ENCODE measurements at regions not wholly inside any gene's neighbourhood (a gene's known extent, or its start where the extent isn't known, plus 50 kb on each side); places are given as distances from the start of the nearest gene placed in this dataset.

GRCh38 chrX:42585842-42586621 is 191.9 kb downstream of the PPP1R2C start:
- Mint-ChIP-seq H3K4me3 (no peak overlapping the region), H3K4me1 (peaks cover 6% of the 10 kb centered on the region), H3K27me3 (no peaks in the 10 kb centered on the region), H3K27ac (no peak overlapping the region), H3K9me3 (peaks cover 5% of the 10 kb centered on the region), H3K36me3 (peaks cover 5% of the 10 kb centered on the region)
- no peak for DNase-seq

GRCh38 chrX:42577936-42578470 is 200.0 kb downstream of the PPP1R2C start:
- H3K27ac Mint-ChIP-seq, result no peak overlapping the region
- no peak overlapping the region for H3K4me3 Mint-ChIP-seq
- H3K9me3 Mint-ChIP-seq, result peaks cover 1% of the 10 kb centered on the region

GRCh38 chrX:42567268-42567667 is 210.7 kb downstream of the PPP1R2C start:
- no peaks in the 10 kb centered on the region for H3K36me3 Mint-ChIP-seq
- DNase-seq, result no peak
- no peak overlapping the region for H3K4me3 Mint-ChIP-seq

More at GRCh38 chrX:42577936-42578470, 200.0 kb downstream of the PPP1R2C start:
- Mint-ChIP-seq H3K27me3 (no peaks in the 10 kb centered on the region), H3K36me3 (peaks cover 1% of the 10 kb centered on the region), H3K4me1 (peaks cover 5% of the 10 kb centered on the region)
- no peak for DNase-seq

GRCh38 chrX:42565739-42566138 is 212.2 kb downstream of the PPP1R2C start:
- Mint-ChIP-seq H3K4me1 (no peaks in the 10 kb centered on the region), H3K27ac (no peak overlapping the region), H3K36me3 (no peaks in the 10 kb centered on the region), H3K4me3 (no peak overlapping the region), H3K27me3 (no peaks in the 10 kb centered on the region), H3K9me3 (no peaks in the 10 kb centered on the region)
- DNase-seq, result no peak

More at GRCh38 chrX:42567268-42567667, 210.7 kb downstream of the PPP1R2C start:
- H3K4me1 Mint-ChIP-seq, result no peaks in the 10 kb centered on the region
- peaks cover 2% of the 10 kb centered on the region for H3K9me3 Mint-ChIP-seq
- H3K27ac Mint-ChIP-seq, result no peak overlapping the region
- no peaks in the 10 kb centered on the region for H3K27me3 Mint-ChIP-seq

- Mint-ChIP-seq H3K9me3 (peaks cover 4% of the 10 kb centered on the region), H3K27me3 (no peaks in the 10 kb centered on the region), H3K36me3 (peaks cover 2% of the 10 kb centered on the region), H3K27ac (no peak overlapping the region), H3K4me1 (peaks cover 2% of the 10 kb centered on the region), H3K4me3 (no peak overlapping the region)
- no peak for DNase-seq
Observed at GRCh38 chrX:42546800-42547199, 231.2 kb downstream of the PPP1R2C start.

- peaks cover 2% of the 10 kb centered on the region for H3K36me3 Mint-ChIP-seq
- peaks cover 2% of the 10 kb centered on the region for H3K4me1 Mint-ChIP-seq
Observed at GRCh38 chrX:42544883-42545282, 233.1 kb downstream of the PPP1R2C start.

GRCh38 chrX:42541554-42541953 is 236.4 kb downstream of the PPP1R2C start:
- Mint-ChIP-seq H3K4me3 (no peak overlapping the region), H3K9me3 (peaks cover 3% of the 10 kb centered on the region), H3K36me3 (peaks cover 2% of the 10 kb centered on the region), H3K4me1 (peaks cover 5% of the 10 kb centered on the region), H3K27me3 (no peaks in the 10 kb centered on the region), H3K27ac (no peak overlapping the region)
- DNase-seq, result no peak

More at GRCh38 chrX:42544883-42545282, 233.1 kb downstream of the PPP1R2C start:
- Mint-ChIP-seq H3K27me3 (no peaks in the 10 kb centered on the region), H3K27ac (no peak overlapping the region), H3K4me3 (no peak overlapping the region), H3K9me3 (peaks cover 4% of the 10 kb centered on the region)
- DNase-seq, result no peak

- Mint-ChIP-seq H3K4me3 (no peak overlapping the region), H3K36me3 (peaks cover 2% of the 10 kb centered on the region), H3K27me3 (no peaks in the 10 kb centered on the region), H3K9me3 (peaks cover 3% of the 10 kb centered on the region), H3K27ac (no peak overlapping the region), H3K4me1 (peaks cover 5% of the 10 kb centered on the region)
- no peak for DNase-seq
Observed at GRCh38 chrX:42540146-42540545, 237.8 kb downstream of the PPP1R2C start.

- no peak for DNase-seq
- Mint-ChIP-seq H3K4me3 (no peak overlapping the region), H3K4me1 (peaks cover 3% of the 10 kb centered on the region), H3K9me3 (peaks cover 1% of the 10 kb centered on the region), H3K27ac (no peak overlapping the region), H3K27me3 (no peaks in the 10 kb centered on the region), H3K36me3 (no peaks in the 10 kb centered on the region)
Observed at GRCh38 chrX:42538405-42538804, 239.6 kb downstream of the PPP1R2C start.

GRCh38 chrX:42536286-42536685 is 241.7 kb downstream of the PPP1R2C start:
- DNase-seq, result no peak
- Mint-ChIP-seq H3K27me3 (no peaks in the 10 kb centered on the region), H3K27ac (no peak overlapping the region), H3K4me1 (peaks cover 6% of the 10 kb centered on the region), H3K9me3 (no peaks in the 10 kb centered on the region), H3K36me3 (no peaks in the 10 kb centered on the region), H3K4me3 (no peak overlapping the region)

- H3K4me3 Mint-ChIP-seq, result no peak overlapping the region
- no peaks in the 10 kb centered on the region for H3K36me3 Mint-ChIP-seq
- H3K4me1 Mint-ChIP-seq, result peaks cover 6% of the 10 kb centered on the region
- H3K9me3 Mint-ChIP-seq, result no peaks in the 10 kb centered on the region
- no peak for DNase-seq
- H3K27ac Mint-ChIP-seq, result no peak overlapping the region
- H3K27me3 Mint-ChIP-seq, result no peaks in the 10 kb centered on the region
Observed at GRCh38 chrX:42535233-42535632, 242.7 kb downstream of the PPP1R2C start.

- H3K27ac Mint-ChIP-seq, result no peak overlapping the region
- H3K4me1 Mint-ChIP-seq, result peaks cover 6% of the 10 kb centered on the region
- no peaks in the 10 kb centered on the region for H3K27me3 Mint-ChIP-seq
- no peaks in the 10 kb centered on the region for H3K36me3 Mint-ChIP-seq
- no peak overlapping the region for H3K4me3 Mint-ChIP-seq
- H3K9me3 Mint-ChIP-seq, result no peaks in the 10 kb centered on the region
- DNase-seq, result no peak
Observed at GRCh38 chrX:42533761-42534160, 244.2 kb downstream of the PPP1R2C start.

- DNase-seq, result no peak
- H3K9me3 Mint-ChIP-seq, result no peaks in the 10 kb centered on the region
- H3K27ac Mint-ChIP-seq, result no peak overlapping the region
- no peak overlapping the region for H3K4me3 Mint-ChIP-seq
- no peaks in the 10 kb centered on the region for H3K36me3 Mint-ChIP-seq
- H3K27me3 Mint-ChIP-seq, result no peaks in the 10 kb centered on the region
- H3K4me1 Mint-ChIP-seq, result peaks cover 3% of the 10 kb centered on the region
Observed at GRCh38 chrX:42531441-42531840, 246.5 kb downstream of the PPP1R2C start.

- DNase-seq, result no peak
- H3K27me3 Mint-ChIP-seq, result no peaks in the 10 kb centered on the region
- no peak overlapping the region for H3K4me3 Mint-ChIP-seq
- H3K27ac Mint-ChIP-seq, result no peak overlapping the region
- H3K4me1 Mint-ChIP-seq, result peaks cover 3% of the 10 kb centered on the region
- H3K9me3 Mint-ChIP-seq, result no peaks in the 10 kb centered on the region
- H3K36me3 Mint-ChIP-seq, result no peaks in the 10 kb centered on the region
Observed at GRCh38 chrX:42530027-42530426, 247.9 kb downstream of the PPP1R2C start.

GRCh38 chrX:42524379-42524778 is 253.6 kb downstream of the PPP1R2C start:
- DNase-seq, result no peak
- no peak overlapping the region for H3K4me3 Mint-ChIP-seq
- H3K9me3 Mint-ChIP-seq, result no peaks in the 10 kb centered on the region
- H3K27ac Mint-ChIP-seq, result no peak overlapping the region
- H3K4me1 Mint-ChIP-seq, result no peaks in the 10 kb centered on the region
- H3K36me3 Mint-ChIP-seq, result no peaks in the 10 kb centered on the region
- H3K27me3 Mint-ChIP-seq, result no peaks in the 10 kb centered on the region

GRCh38 chrX:42519666-42520231 is 258.2 kb downstream of the PPP1R2C start:
- DNase-seq, result no peak
- Mint-ChIP-seq H3K9me3 (no peaks in the 10 kb centered on the region), H3K4me3 (no peak overlapping the region), H3K27me3 (no peaks in the 10 kb centered on the region), H3K36me3 (no peaks in the 10 kb centered on the region), H3K27ac (no peak overlapping the region), H3K4me1 (no peaks in the 10 kb centered on the region)
